K562 (cell line): ENCODE measurements at regions not wholly inside any gene's neighbourhood (a gene's known extent, or its start where the extent isn't known, plus 50 kb on each side); places are given as distances from the start of the nearest gene placed in this dataset.

Experiments
- ATAC-seq: fragments of 200-7000 bp; cut with Tn5 transposase; 3 replicates; pipeline ENCODE4 v1.9.1; 2020; ENCODE audit warnings: moderate library complexity
- BruUV-seq: library from RNA; stranded (reverse); fragments of 400-500 nt; replicated peaks from 2 replicates; lab custom pipeline; 2021; lab: Mats Ljungman, UMichigan
- CTCF ChIA-PET: fragments of 300-600 bp; formaldehyde crosslinking; extraction: SDS; loops from one replicate; lab custom pipeline; 2021; ENCODE audit warnings: low intra/inter-chr PET ratio; lab: Yijun Ruan, JAX
- POLR2A ChIA-PET: fragments of 300-600, 350-650 bp; sonication (Branson Sonifier 250); formaldehyde crosslinking; extraction: SDS; loops from one replicate; lab custom pipeline; 2021; ENCODE audit warnings: antibody characterized with exemption, inconsistent platforms; lab: Yijun Ruan, JAX
- DNase-seq, 4 experiments: peaks; one replicate each; pipeline versions ENCODE4 v3.0.0 to v3.0.0-alpha.2; 2011 to 2018; ENCODE audit warnings: low spot score in 3 of 4, mixed read lengths in 3 of 4; ENCODE audit errors: extremely low read depth in 1 of 4
- FAIRE-seq: peaks from 2 replicates; lab custom pipeline; 2011; peaks lifted over from hg19 to GRCh38; lab: Jason Lieb, UNC
- H2AFZ ChIP-seq: 2 replicates; pipeline ENCODE4 v1.6.0; 2011; ENCODE audit warnings: low read depth, low read length, control low read depth, inconsistent platforms
- H3K27ac ChIP-seq: fragments of 200-600 bp; 3 replicates; pipeline ENCODE4 v1.8.0; 2011; ENCODE audit warnings: low read depth, mild to moderate bottlenecking, control low read depth, inconsistent platforms, low read length, moderate library complexity, mixed read lengths; ENCODE audit errors: extremely low read depth
- H3K27me3 ChIP-seq, 2 experiments: fragments of 300-600 bp in 1 of 2; 2 replicates in 1 of 2; 3 replicates in 1 of 2; pipeline versions ENCODE4 v1.6.0 to v1.8.0; 2011; ENCODE audit warnings: inconsistent platforms in 2 of 2, low read length in 2 of 2, mild to moderate bottlenecking in 1 of 2, mixed read lengths in 1 of 2, moderate library complexity in 1 of 2; ENCODE audit not compliant: control insufficient read depth in 2 of 2, insufficient read depth in 2 of 2
- H3K36me3 ChIP-seq: fragments of 300-600 bp; 3 replicates; pipeline ENCODE4 v1.8.0; 2011; ENCODE audit warnings: mild to moderate bottlenecking, low read length, inconsistent platforms; ENCODE audit not compliant: control insufficient read depth, insufficient read depth
- H3K4me1 ChIP-seq, 2 experiments: fragments of 200-600 bp in 1 of 2; replicated peaks in 1 of 2; 2 replicates in 1 of 2; 3 replicates in 1 of 2; pipeline versions ENCODE4 v1.5.1 to v1.8.0; 2011; ENCODE audit warnings: inconsistent platforms in 2 of 2, low read length in 2 of 2, mild to moderate bottlenecking in 1 of 2, mixed read lengths in 1 of 2, moderate library complexity in 1 of 2; ENCODE audit not compliant: control insufficient read depth in 2 of 2, insufficient read depth in 2 of 2
- H3K4me2 ChIP-seq: 2 replicates; pipeline ENCODE4 v1.6.1; 2011; ENCODE audit warnings: low read length, control low read depth, inconsistent platforms, mixed read lengths; ENCODE audit not compliant: insufficient read depth
- H3K4me3 ChIP-seq: fragments of 200-600 bp; sonication (generic), shearing (Covaris generic); 2 replicates; pipeline ENCODE4 v1.5.1; 2016; ENCODE audit warnings: control low read depth, inconsistent platforms
- H3K79me2 ChIP-seq: fragments of 200-600 bp; 3 replicates; pipeline ENCODE4 v1.8.0; 2011; ENCODE audit warnings: low read length, inconsistent platforms; ENCODE audit not compliant: control insufficient read depth, insufficient read depth
- H3K9ac ChIP-seq, 2 experiments: 2 replicates each; pipeline versions ENCODE4 v1.6.0 to v1.6.1; 2011; ENCODE audit warnings: low read depth in 2 of 2, low read length in 2 of 2, control low read depth in 1 of 2, inconsistent platforms in 1 of 2, mild to moderate bottlenecking in 1 of 2, mixed read lengths in 1 of 2; ENCODE audit not compliant: insufficient read depth in 1 of 2
- H3K9me1 ChIP-seq: one replicate; pipeline ENCODE4 v1.6.0; 2011; ENCODE audit warnings: inconsistent platforms, mild to moderate bottlenecking, low read length, moderate library complexity; ENCODE audit not compliant: control insufficient read depth, insufficient read depth
- H3K9me3 ChIP-seq: replicated peaks from 2 replicates; pipeline ENCODE4 v1.5.1; 2011; ENCODE audit warnings: low read depth, low read length, inconsistent platforms; ENCODE audit not compliant: control insufficient read depth, insufficient read depth
- H4K20me1 ChIP-seq: replicated peaks from 2 replicates; pipeline ENCODE4 v1.6.1; 2011; ENCODE audit warnings: low read length, inconsistent platforms, mixed read lengths; ENCODE audit not compliant: control insufficient read depth, insufficient read depth
- AFF1 ChIP-seq, 2 experiments: fragments of 450-650 bp; IDR thresholded peaks; 2 replicates each; pipeline ENCODE4 v1.6.1; 2018; ENCODE audit warnings: mild to moderate bottlenecking in 2 of 2, low read depth in 1 of 2; ENCODE audit not compliant: partially characterized antibody in 2 of 2
- C11orf30 ChIP-seq: fragments of 450-650 bp; IDR thresholded peaks from 2 replicates; pipeline ENCODE4 v1.6.1; 2016; ENCODE audit warnings: low read depth, mild to moderate bottlenecking
- NCOA4 ChIP-seq: fragments of 450-650 bp; IDR thresholded peaks from 2 replicates; pipeline ENCODE4 v1.6.1; 2018; ENCODE audit warnings: mild to moderate bottlenecking; ENCODE audit not compliant: partially characterized antibody
- PHF20 ChIP-seq: fragments of 450-650 bp; IDR thresholded peaks from 2 replicates; pipeline ENCODE4 v1.6.1; 2018; ENCODE audit not compliant: partially characterized antibody
- PURB ChIP-seq: sonication (generic); formaldehyde crosslinking; IDR thresholded peaks from 2 replicates; pipeline ENCODE4 v1.9.0; 2021; ENCODE audit warnings: low read depth, mild to moderate bottlenecking, missing genetic modification reagents
- RAD21 ChIP-seq, 2 experiments: fragments of 250-450 bp in 1 of 2; fragments of 450-650 bp in 1 of 2; sonication (Bioruptor Pico) in 1 of 2; formaldehyde crosslinking in 1 of 2; IDR thresholded peaks in 1 of 2; conservative IDR thresholded peaks in 1 of 2; 2 replicates each; pipeline versions ENCODE4 v1.4.0 to v1.8.0; 2020 to 2022; ENCODE audit warnings: mild to moderate bottlenecking in 2 of 2, moderate library complexity in 1 of 2
- XRCC5 ChIP-seq: fragments of 200-400 bp; formaldehyde crosslinking; IDR thresholded peaks from 2 replicates; pipeline ENCODE4 v1.6.1; 2017; ENCODE audit warnings: low read depth, mild to moderate bottlenecking, low read length
- ZBED1 ChIP-seq: IDR thresholded peaks from 2 replicates; pipeline ENCODE4 v1.6.1; 2014
- ZNF551 ChIP-seq: fragments of 250-450 bp; sonication (Bioruptor Pico); IDR thresholded peaks from 2 replicates; pipeline ENCODE4 v1.5.0; 2021; ENCODE audit warnings: mild to moderate bottlenecking, moderate library complexity
- ZNF57 ChIP-seq: fragments of 450-650 bp; formaldehyde crosslinking; IDR thresholded peaks from 2 replicates; pipeline ENCODE4 v1.4.0; 2020; ENCODE audit warnings: mild to moderate bottlenecking, moderate library complexity
- ZNF699 ChIP-seq: fragments of 250-450 bp; sonication (Bioruptor Pico); IDR thresholded peaks from 2 replicates; pipeline ENCODE4 v1.8.0; 2021; ENCODE audit warnings: mild to moderate bottlenecking, moderate library complexity; ENCODE audit not compliant: insufficient replicate concordance
- WGBS: fragments of 100-300 bp; shearing (Covaris generic); methylation state at CpG from one replicate; pipeline ENCODE4 v1.1.6; 2016; ENCODE audit warnings: low coverage, mixed read lengths; ENCODE audit not compliant: insufficient coverage; ENCODE audit errors: missing lambda C conversion rate; 5-methylcytosine and 5-hydroxymethylcytosine counted together
- in situ Hi-C: fragments of 300-500 bp; cut with MboI; formaldehyde crosslinking; loops from 4 replicates; pipeline ENCODE4 v1.15.0; 2018; ENCODE audit warnings: inconsistent platforms, mixed read lengths
- intact Hi-C: fragments of 100-400 bp; cut with micrococcal nuclease; formaldehyde crosslinking; loops from 2 replicates; pipeline ENCODE4 v1.14.2; 2022

GRCh38 chr12:76670776-76671175 is 93.1 kb upstream of the ZDHHC17 start:
- Histone ChIP-seq H3K9me3 (no peaks in the 10 kb centered on the region; the same call in 1 of the 2 replicates), H3K27ac (no peak overlapping the region), H3K4me2 (no peak overlapping the region), H3K4me1 (no peaks in the 10 kb centered on the region; a peak in 1 of 5 replicates), H3K79me2 (no peaks in the 10 kb centered on the region), H3K9me1 (no peaks in the 10 kb centered on the region), H3K27me3 (no peaks in the 10 kb centered on the region), H3K36me3 (no peaks in the 10 kb centered on the region), H3K4me3 (no peak overlapping the region), H2AFZ (no peak overlapping the region), H4K20me1 (no peaks in the 10 kb centered on the region), H3K9ac (no peak overlapping the region)
- intact Hi-C loops, result no loop called here
- BruUV-seq, result no TSS peak
- ChIA-PET POLR2A (interaction anchor here (0.5 kb wide), 1 partner anchor 138 kb away, joined by 4 read pairs; no protein-coding TSS in a partner anchor), CTCF (no interaction called here)
- ATAC-seq (no peak), FAIRE-seq (no peak), DNase-seq (no peak)
- WGBS, result 17% methylated on average over 1 of the region's 1 CpG
- in situ Hi-C loops, result no loop called here
- TF ChIP-seq ZNF57 (CRISPR knock-in tag) (no peak), C11orf30 (0 out of 2 replicates have a peak, but pooled peaks have one; percentile 10)

- Histone ChIP-seq H3K9me3 (no peaks in the 10 kb centered on the region; the same call in 1 of the 2 replicates), H3K36me3 (no peaks in the 10 kb centered on the region), H3K4me2 (no peak overlapping the region), H3K27ac (no peak overlapping the region), H3K27me3 (no peaks in the 10 kb centered on the region), H3K9ac (no peak overlapping the region), H4K20me1 (no peaks in the 10 kb centered on the region), H3K4me3 (no peak overlapping the region), H3K79me2 (no peaks in the 10 kb centered on the region), H3K4me1 (no peaks in the 10 kb centered on the region; a peak in 1 of 5 replicates), H3K9me1 (no peaks in the 10 kb centered on the region), H2AFZ (peak overlapping the region; percentile 55)
- no peak for FAIRE-seq
- 8% methylated on average over 3 of the region's 3 CpGs for WGBS
- intact Hi-C loops, result no loop called here
- CTCF ChIA-PET, result no interaction called here
- no peak; the same call in 2 of the 3 replicates for ATAC-seq
- DNase-seq, result no peak
- POLR2A ChIA-PET, result no interaction called here
- BruUV-seq, result no TSS peak
- in situ Hi-C loops, result no loop called here
- TF ChIP-seq ZNF699, result no peak
- no peak for TF ChIP-seq NCOA4
- TF ChIP-seq ZBED1, result no peak
- no peak for TF ChIP-seq XRCC5
- TF ChIP-seq PURB, result no peak
- TF ChIP-seq PHF20, result no peak
- no peak for TF ChIP-seq ZNF551 (CRISPR knock-in tag)
- no peak for TF ChIP-seq RAD21 (CRISPR knock-in tag; conservative IDR thresholded peaks at IDR 0.05 in 1 of 2, IDR thresholded peaks at IDR 0.05 in 1 of 2)
- TF ChIP-seq AFF1 (IDR thresholded peaks at IDR 0.05; ENCODE audit: low read depth in 1 of 2, partially characterized antibody in 2 of 2), result no peak
Observed at GRCh38 chr12:76674669-76675315, 89.1 kb upstream of the ZDHHC17 start.
